Sigmoid colon (tissue), 6 donors: ENCODE measurements at regions not wholly inside any gene's neighbourhood (a gene's known extent, or its start where the extent isn't known, plus 50 kb on each side); places are given as distances from the start of the nearest gene placed in this dataset.

ENCODE experiments used
- DNase-seq: peaks from one replicate; pipeline ENCODE4 v3.0.0-alpha.2; 2019
- H3K27ac ChIP-seq, 4 donors: fragments of 200-600 bp; sonication (generic); one replicate each; pipeline ENCODE4 v1.5.1; 2016 to 2019; ENCODE audit warnings: mild to moderate bottlenecking in 1 of 4
- H3K27me3 ChIP-seq, 3 donors: fragments of 200-600 bp; sonication (generic); one replicate each; pipeline ENCODE4 v1.5.1; 2019; ENCODE audit warnings: mild to moderate bottlenecking in 1 of 3
- H3K36me3 ChIP-seq, 4 donors: fragments of 200-600 bp; sonication (generic); one replicate each; pipeline ENCODE4 v1.5.1; 2016 to 2019
- H3K4me1 ChIP-seq, 4 donors: fragments of 200-600 bp; sonication (generic); one replicate each; pipeline ENCODE4 v1.5.1; 2017 to 2019
- H3K4me3 ChIP-seq, 4 donors: fragments of 200-600 bp; sonication (generic); one replicate each; pipeline ENCODE4 v1.5.1; 2017 to 2019; ENCODE audit warnings: mild to moderate bottlenecking in 2 of 4, moderate library complexity in 1 of 4
- H3K9me3 ChIP-seq, 4 donors: fragments of 200-600 bp in 3 of 4; sonication (generic) in 3 of 4; one replicate each; pipeline versions ENCODE4 v1.5.1 to v1.6.1; 2013 to 2019
- EP300 ChIP-seq, 4 donors: sonication (generic); formaldehyde crosslinking; IDR thresholded peaks; one replicate each; pipeline ENCODE4 v1.6.1; 2017; ENCODE audit warnings: antibody characterized with exemption in 4 of 4
- POLR2A ChIP-seq, 2 donors: fragments of 450-650 bp; IDR thresholded peaks; one replicate each; pipeline ENCODE4 v1.6.1; 2016; ENCODE audit warnings: antibody characterized with exemption in 2 of 2, mild to moderate bottlenecking in 2 of 2, moderate library complexity in 2 of 2
- POLR2AphosphoS5 ChIP-seq, 4 donors: sonication (generic); formaldehyde crosslinking; IDR thresholded peaks; one replicate each; pipeline ENCODE4 v1.6.1; 2017; ENCODE audit warnings: antibody characterized with exemption in 4 of 4
- WGBS, 2 donors: extraction: QIAGEN DNeasy Blood & Tissue Kit; methylation state at CpG; one replicate each; pipeline ENCODE4 v1.1.7; 2013; 5-methylcytosine and 5-hydroxymethylcytosine counted together
- intact Hi-C: fragments of 100-400 bp; cut with DNase I; formaldehyde crosslinking; loops from one replicate; pipeline ENCODE4 v1.15.1; 2023
- TF ChIP-seq, protein P1 (sequence below), 4 experiments: fragments of 450-650 bp in 3 of 4; fragments of 200-600 bp in 1 of 4; IDR thresholded peaks; one replicate each; pipeline ENCODE4 v1.5.1; 2016 to 2019; ENCODE audit warnings: antibody characterized with exemption in 4 of 4, mild to moderate bottlenecking in 3 of 4, moderate library complexity in 2 of 4
- donor health status: healthy with polysubstance abuse.
- donor health status: healthy.

DNA sequence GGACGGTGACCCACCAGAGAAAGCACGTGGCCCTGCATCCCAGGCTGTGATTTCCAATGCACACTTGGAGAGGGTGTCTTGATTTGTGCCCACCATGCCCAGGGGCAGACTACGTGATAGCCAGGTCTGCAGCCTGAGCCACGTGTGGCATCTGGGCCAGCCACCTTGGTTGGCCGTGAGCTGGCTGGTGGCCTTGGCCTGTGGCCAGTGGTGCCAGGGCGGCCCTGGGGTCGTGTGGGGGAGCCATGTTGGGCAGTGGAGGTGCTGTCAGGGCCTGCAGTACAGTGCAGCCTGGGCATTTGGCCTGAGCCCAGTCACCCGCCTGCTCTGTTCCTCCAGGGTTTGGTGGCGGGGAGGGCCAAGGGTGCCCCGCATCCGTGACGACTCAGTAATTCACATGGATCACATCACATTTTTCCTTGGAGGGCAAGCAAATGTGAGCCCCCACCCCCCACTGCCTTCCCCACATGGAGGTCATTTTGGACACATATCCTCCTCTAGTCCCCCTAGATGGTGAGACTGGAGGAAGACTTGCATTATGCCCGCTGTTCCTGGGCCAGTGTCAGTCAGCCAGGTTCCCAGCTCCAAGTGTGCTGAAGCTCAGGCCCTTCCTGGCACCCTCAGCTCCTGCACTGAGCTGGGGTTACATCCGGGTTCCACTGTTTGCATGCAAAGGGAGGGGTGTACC lies 201.4 kb downstream of the UBE3A start:
- 80 to 82% methylated on average over 14 of the region's 14 CpGs for WGBS, 2 donors
- peak; percentile 48 for DNase-seq
- Histone ChIP-seq H3K36me3 (no peaks in the 10 kb centered on the region), H3K27me3 (no peaks in the 10 kb centered on the region), H3K4me3 (no peak overlapping the region), H3K9me3 (peaks cover 0 to 10% (median 0%) of the 10 kb centered on the region in 4 donors), H3K27ac (no peak overlapping the region), H3K4me1 (no peaks in the 10 kb centered on the region)
- TF ChIP-seq POLR2A (IDR thresholded peaks at IDR 0.05) (no peak), EP300 (IDR thresholded peaks at IDR 0.05) (no peak), POLR2AphosphoS5 (IDR thresholded peaks at IDR 0.05) (no peak)
- TF ChIP-seq, protein P1, sequence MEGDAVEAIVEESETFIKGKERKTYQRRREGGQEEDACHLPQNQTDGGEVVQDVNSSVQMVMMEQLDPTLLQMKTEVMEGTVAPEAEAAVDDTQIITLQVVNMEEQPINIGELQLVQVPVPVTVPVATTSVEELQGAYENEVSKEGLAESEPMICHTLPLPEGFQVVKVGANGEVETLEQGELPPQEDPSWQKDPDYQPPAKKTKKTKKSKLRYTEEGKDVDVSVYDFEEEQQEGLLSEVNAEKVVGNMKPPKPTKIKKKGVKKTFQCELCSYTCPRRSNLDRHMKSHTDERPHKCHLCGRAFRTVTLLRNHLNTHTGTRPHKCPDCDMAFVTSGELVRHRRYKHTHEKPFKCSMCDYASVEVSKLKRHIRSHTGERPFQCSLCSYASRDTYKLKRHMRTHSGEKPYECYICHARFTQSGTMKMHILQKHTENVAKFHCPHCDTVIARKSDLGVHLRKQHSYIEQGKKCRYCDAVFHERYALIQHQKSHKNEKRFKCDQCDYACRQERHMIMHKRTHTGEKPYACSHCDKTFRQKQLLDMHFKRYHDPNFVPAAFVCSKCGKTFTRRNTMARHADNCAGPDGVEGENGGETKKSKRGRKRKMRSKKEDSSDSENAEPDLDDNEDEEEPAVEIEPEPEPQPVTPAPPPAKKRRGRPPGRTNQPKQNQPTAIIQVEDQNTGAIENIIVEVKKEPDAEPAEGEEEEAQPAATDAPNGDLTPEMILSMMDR (IDR thresholded peaks at IDR 0.05), result no peak
- intact Hi-C loops, result no loop called here

DNA sequence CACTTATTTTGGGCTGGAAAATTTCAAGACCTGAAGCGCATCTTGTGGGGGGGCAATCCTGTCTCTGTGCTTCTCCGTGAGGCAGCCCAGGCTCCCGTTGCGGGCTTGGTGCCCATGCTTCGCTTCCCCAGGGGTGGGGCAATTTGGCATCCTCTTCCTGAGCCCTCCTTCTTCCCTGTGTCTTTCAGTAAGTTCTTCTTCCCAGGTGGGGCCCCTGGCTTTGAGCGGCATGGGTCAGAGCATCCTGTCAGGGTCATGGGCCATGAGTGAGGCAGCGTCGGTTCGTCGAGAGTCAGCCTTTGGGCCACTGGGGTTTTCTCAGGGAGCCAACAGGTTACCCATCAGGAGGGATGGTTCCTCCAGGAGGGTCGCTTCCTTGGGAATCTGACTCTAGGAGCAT lies 200.7 kb downstream of the UBE3A start:
- no peak for TF ChIP-seq EP300 (IDR thresholded peaks at IDR 0.05)
- no peak for TF ChIP-seq POLR2A (IDR thresholded peaks at IDR 0.05)
- TF ChIP-seq POLR2AphosphoS5 (IDR thresholded peaks at IDR 0.05), result no peak
- Histone ChIP-seq H3K27ac (no peak overlapping the region), H3K9me3 (peaks cover 0 to 15% (median 0%) of the 10 kb centered on the region in 4 donors), H3K4me3 (no peak overlapping the region), H3K4me1 (no peaks in the 10 kb centered on the region), H3K36me3 (no peaks in the 10 kb centered on the region), H3K27me3 (no peaks in the 10 kb centered on the region)
- 88 to 90% methylated on average over 11 of the region's 11 CpGs for WGBS, 2 donors
- DNase-seq, result peak; percentile 57
- intact Hi-C loops, result no loop called here

DNA sequence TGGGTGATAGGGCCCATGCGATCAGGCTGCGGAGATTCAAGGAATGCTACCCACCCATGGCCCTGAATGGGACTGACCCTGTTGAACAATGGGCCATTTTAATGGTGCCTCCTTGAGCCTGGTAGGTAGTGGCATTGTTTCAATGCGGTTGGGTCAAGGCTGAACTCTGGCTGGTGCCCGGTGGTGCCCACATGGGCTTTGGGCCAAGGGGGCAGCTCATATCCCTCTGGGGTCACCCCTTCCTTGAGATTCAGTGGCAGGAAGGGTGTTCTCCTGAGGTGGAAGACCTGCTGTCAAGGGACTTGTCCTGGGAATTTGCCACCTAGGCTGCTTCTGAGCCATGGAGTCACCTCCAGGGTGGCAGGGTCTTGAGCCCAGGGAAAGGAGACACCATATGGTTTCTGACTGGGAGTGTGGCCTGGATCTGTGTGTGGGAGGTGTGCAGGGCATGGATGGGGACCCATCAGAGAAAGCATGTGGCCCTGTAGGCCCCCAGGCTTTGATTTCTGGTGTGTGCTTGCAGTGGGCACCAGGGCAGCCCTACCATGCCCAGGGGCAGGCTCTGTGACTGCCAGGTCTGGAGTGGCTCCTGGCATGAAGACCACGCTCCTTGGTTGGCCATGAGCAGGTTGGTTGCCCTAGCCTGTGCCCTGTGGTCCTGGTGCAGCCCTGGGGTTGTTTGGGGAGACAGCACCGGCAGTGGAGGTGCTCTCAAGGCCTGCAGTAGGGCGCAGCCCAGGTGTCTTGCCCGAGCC lies 199.9 kb downstream of the UBE3A start:
- Histone ChIP-seq H3K36me3 (no peaks in the 10 kb centered on the region), H3K4me1 (no peaks in the 10 kb centered on the region), H3K9me3 (peaks cover 0 to 15% (median 0%) of the 10 kb centered on the region in 4 donors), H3K27ac (no peak overlapping the region), H3K4me3 (no peak overlapping the region), H3K27me3 (no peaks in the 10 kb centered on the region)
- 78 to 87% methylated on average over 8 of the region's 8 CpGs for WGBS, 2 donors
- TF ChIP-seq, protein P1 (IDR thresholded peaks at IDR 0.05), result no peak
- TF ChIP-seq EP300 (IDR thresholded peaks at IDR 0.05) (no peak), POLR2A (IDR thresholded peaks at IDR 0.05) (no peak), POLR2AphosphoS5 (IDR thresholded peaks at IDR 0.05) (no peak)
- intact Hi-C loops, result no loop called here
- peak; percentile 53 for DNase-seq

DNA sequence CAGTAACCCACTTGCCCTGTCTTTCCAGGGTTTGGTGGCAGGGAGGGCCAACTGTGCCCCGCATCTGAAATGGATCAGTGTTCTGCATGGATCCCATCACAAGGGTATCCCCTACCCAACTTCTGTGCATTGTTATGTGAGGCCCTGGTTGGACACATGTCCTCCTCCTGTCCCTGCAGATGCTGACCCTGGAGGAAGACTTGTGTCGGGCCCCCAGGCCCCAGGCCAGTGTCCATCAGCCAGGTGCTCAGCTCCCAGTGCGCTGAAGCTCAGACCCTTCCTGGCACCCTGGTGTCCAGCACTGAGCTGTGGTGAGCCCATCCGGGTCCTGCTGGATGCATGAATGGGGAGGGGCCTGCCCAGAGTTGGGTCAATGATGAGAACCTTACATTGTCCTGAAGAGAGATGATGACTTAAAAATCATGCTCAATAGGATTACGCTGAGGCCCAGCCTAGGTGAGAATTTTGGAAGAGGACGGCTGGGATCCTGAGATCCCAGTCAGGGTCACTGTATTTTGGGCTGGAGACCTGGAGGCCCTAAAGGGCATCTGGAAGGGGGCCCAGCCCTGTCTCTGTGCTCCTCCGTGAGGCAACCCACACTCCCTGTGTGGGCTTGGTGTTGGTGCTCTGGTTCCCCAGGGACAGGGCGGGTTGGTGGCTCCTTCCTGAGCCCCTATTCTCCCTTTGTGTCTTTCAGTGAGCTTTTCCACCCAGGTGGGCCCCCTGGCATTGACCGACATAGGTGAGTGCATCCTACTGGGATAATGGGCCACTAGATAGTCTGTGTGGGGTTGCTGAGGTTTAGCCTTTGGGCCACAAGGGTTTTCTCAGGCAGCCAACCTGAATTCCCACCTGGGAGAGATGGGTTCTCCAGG lies 199.1 kb downstream of the UBE3A start:
- Histone ChIP-seq H3K4me1 (no peaks in the 10 kb centered on the region), H3K27me3 (no peaks in the 10 kb centered on the region), H3K27ac (no peak overlapping the region), H3K9me3 (peaks cover 0 to 15% (median 0%) of the 10 kb centered on the region in 4 donors), H3K36me3 (no peaks in the 10 kb centered on the region), H3K4me3 (no peak overlapping the region)
- peak; percentile 43 for DNase-seq
- intact Hi-C loops, result no loop called here
- TF ChIP-seq POLR2AphosphoS5 (IDR thresholded peaks at IDR 0.05) (no peak), POLR2A (IDR thresholded peaks at IDR 0.05) (no peak), EP300 (IDR thresholded peaks at IDR 0.05) (no peak)
- TF ChIP-seq, protein P1 (IDR thresholded peaks at IDR 0.05), result no peak
- WGBS, 2 donors, result 76 to 85% methylated on average over 9 of the region's 9 CpGs
